HEK293 (cell line): ENCODE measurements at regions not wholly inside any gene's neighbourhood (a gene's known extent, or its start where the extent isn't known, plus 50 kb on each side); places are given as distances from the start of the nearest gene placed in this dataset.

ENCODE experiments used
- CTCF ChIP-seq: fragments of 450-650 bp; formaldehyde crosslinking; IDR thresholded peaks from 2 replicates; pipeline ENCODE4 v1.5.1; 2016; ENCODE audit warnings: missing biosample characterization, missing genetic modification characterization
- PRDM1 ChIP-seq: fragments of 450-650 bp; formaldehyde crosslinking; IDR thresholded peaks from 2 replicates; pipeline ENCODE4; 2016; ENCODE audit warnings: missing biosample characterization, missing genetic modification characterization
- ZNF335 ChIP-seq: fragments of 450-650 bp; formaldehyde crosslinking; conservative IDR thresholded peaks from 2 replicates; pipeline ENCODE4 v1.5.1; 2016; ENCODE audit warnings: missing biosample characterization, missing genetic modification characterization
- ZNF561 ChIP-seq: fragments of 450-650 bp; IDR thresholded peaks from 2 replicates; pipeline ENCODE4 v1.5.1; 2018; ENCODE audit warnings: missing biosample characterization, missing genetic modification characterization, borderline replicate concordance

- TF ChIP-seq CTCF (tag by site-specific recombination) = no peak
- TF ChIP-seq ZNF335 = no peak
- TF ChIP-seq ZNF561 (tag by site-specific recombination) = no peak
- no peak for TF ChIP-seq PRDM1
Measured at GRCh38 chr3:191085091-191085490, 114.0 kb upstream of the OSTN start.
